ENCODE measurements at regions not wholly inside any gene's neighbourhood (a gene's known extent, or its start where the extent isn't known, plus 50 kb on each side); places are given as distances from the start of the nearest gene placed in this dataset.
A peak's percentile ranks its signal among the peaks of the same experiment; 100 is the strongest.
"Not testable (repeated sequence)": the region's sequence is repeated elsewhere in the genome, so short reads cannot be mapped to it uniquely, and the experiment has no call there.

DNA sequence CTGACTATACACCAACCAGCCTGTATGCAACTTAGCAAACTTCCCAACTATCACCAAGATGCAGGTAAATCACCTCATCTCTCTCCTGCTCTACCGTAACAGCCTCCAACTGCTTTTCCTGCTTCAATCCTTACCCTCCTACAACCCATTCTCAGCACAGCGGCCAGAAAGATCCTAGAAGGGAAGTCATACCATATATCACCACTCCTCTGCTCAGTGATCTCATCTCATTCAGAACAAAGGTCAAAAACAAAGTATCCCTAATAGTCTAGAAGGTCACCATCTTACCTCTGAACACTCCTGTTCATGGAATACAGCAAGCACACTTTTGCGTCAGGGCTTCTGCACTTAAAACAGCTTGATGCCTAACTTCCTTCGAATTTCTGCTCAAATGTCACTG lies 62.2 kb upstream of the RNF38 start:
- DNase-seq (ENCODE audit: low read depth, low spot score): no peak

GRCh38 chr9:36461323-36461722 lies 61.3 kb upstream of the RNF38 start:
- peak; percentile 45 for DNase-seq (ENCODE audit: low read depth, low spot score)

- not testable (repeated sequence) for DNase-seq (ENCODE audit: low read depth, low spot score)
These were observed 58.4 kb upstream of the RNF38 start for GRCh38 chr9:36458430-36458915.

GRCh38 chr9:36457836-36458429 lies 57.9 kb upstream of the RNF38 start:
- DNase-seq (ENCODE audit: low read depth, low spot score): no peak

GRCh38 chr9:36456480-36457065 lies 56.5 kb upstream of the RNF38 start:
- DNase-seq (ENCODE audit: low read depth, low spot score): no peak

DNA sequence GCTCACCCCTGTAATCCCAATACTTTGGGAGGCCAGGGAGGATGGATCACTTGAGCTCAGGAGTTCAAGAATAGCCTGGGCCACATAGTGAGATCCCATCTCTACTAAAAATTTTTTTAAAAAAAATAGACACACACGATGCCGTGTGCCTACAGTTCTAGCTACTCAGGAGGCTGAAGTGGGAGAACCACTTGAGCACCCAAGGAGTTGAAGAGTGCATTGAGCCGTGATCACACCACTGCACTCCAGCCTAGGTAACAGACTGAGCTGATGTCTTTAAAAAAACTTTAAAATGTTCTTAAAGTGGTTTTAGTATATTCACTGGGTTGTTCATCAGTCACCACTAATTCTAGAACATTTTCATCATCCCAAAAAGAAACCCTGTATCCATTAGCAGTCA lies 51.9 kb upstream of the RNF38 start:
- DNase-seq (ENCODE audit: low read depth, low spot score): no peak

GRCh38 chr9:36450110-36450732 lies 50.2 kb upstream of the RNF38 start:
- DNase-seq (ENCODE audit: low read depth, low spot score): peak; percentile 61

Data from astrocyte of the hippocampus (primary cell).